B cell (primary cell): ENCODE measurements at regions not wholly inside any gene's neighbourhood (a gene's known extent, or its start where the extent isn't known, plus 50 kb on each side); places are given as distances from the start of the nearest gene placed in this dataset.

Source experiments
- ATAC-seq: fragments of 200-7000 bp; cut with Tn5 transposase; one replicate; pipeline ENCODE4 v1.10.0; 2021; ENCODE audit warnings: low read depth, mild to moderate bottlenecking, moderate number of reproducible peaks, moderate library complexity
- CTCF ChIA-PET: fragments of 350-600 bp; sonication (Branson Sonifier 250); formaldehyde crosslinking; loops from one replicate; lab custom pipeline; 2021; ENCODE audit warnings: antibody characterized with exemption, inconsistent platforms; lab: Charles Lee
- POLR2A ChIA-PET: fragments of 350-600 bp; sonication (Branson Sonifier 250); formaldehyde crosslinking; loops from one replicate; lab custom pipeline; 2021; ENCODE audit warnings: antibody characterized with exemption; lab: Charles Lee
- DNase-seq: peaks from one replicate; pipeline ENCODE4 v3.0.0; 2013
- H2AFZ ChIP-seq: 2 replicates; pipeline ENCODE4 v1.6.1; 2012; ENCODE audit warnings: mild to moderate bottlenecking, low read depth, low read length; ENCODE audit not compliant: insufficient read depth, poor library complexity, severe bottlenecking
- H3K27ac ChIP-seq, 2 donors: 1 replicate in 1 of 2; 2 replicates in 1 of 2; pipeline ENCODE4 v1.5.1; 2012 to 2013; ENCODE audit warnings: low read length in 2 of 2, mild to moderate bottlenecking in 2 of 2, moderate library complexity in 1 of 2
- H3K27me3 ChIP-seq, 4 experiments: fragments of 200-600 bp in 1 of 4; sonication (generic) in 1 of 4; replicated peaks in 1 of 4; 1 replicate in 2 of 4; 2 replicates in 2 of 4; pipeline versions ENCODE4 v1.6.1 to v1.7.0; 2013 to 2016; ENCODE audit warnings: low read length in 3 of 4, mild to moderate bottlenecking in 2 of 4, mixed read lengths in 1 of 4, moderate library complexity in 1 of 4; ENCODE audit not compliant: insufficient read depth in 4 of 4, control insufficient read depth in 3 of 4; ENCODE audit errors: control extremely low read depth in 1 of 4
- H3K36me3 ChIP-seq, 2 experiments: replicated peaks in 1 of 2; 1 replicate in 1 of 2; 2 replicates in 1 of 2; pipeline versions ENCODE4 v1.6.1 to v1.7.1; 2013; ENCODE audit warnings: low read length in 1 of 2; ENCODE audit not compliant: insufficient read depth in 2 of 2, control insufficient read depth in 1 of 2; ENCODE audit errors: control extremely low read depth in 1 of 2, extremely low read depth in 1 of 2
- H3K4me1 ChIP-seq, 2 donors: fragments of 200-600 bp in 1 of 2; sonication (generic) in 1 of 2; 1 replicate in 1 of 2; 2 replicates in 1 of 2; pipeline versions ENCODE4 v1.5.1 to v1.6.1; 2013 to 2017; ENCODE audit warnings: low read length in 2 of 2; ENCODE audit not compliant: control insufficient read depth in 2 of 2, insufficient read depth in 2 of 2
- H3K4me2 ChIP-seq: replicated peaks from 2 replicates; pipeline ENCODE3; 2012; ENCODE audit warnings: mild to moderate bottlenecking, low read depth, low read length; ENCODE audit not compliant: poor library complexity, severe bottlenecking
- H3K4me3 ChIP-seq, 5 experiments: fragments of 200-600 bp in 1 of 5; sonication (generic) in 1 of 5; 1 replicate in 3 of 5; 2 replicates in 2 of 5; pipeline versions ENCODE4 v1.5.1 to v1.7.0; 2011 to 2016; ENCODE audit warnings: low read length in 4 of 5, mild to moderate bottlenecking in 4 of 5, low read depth in 2 of 5, control low read depth in 1 of 5, moderate library complexity in 1 of 5; ENCODE audit not compliant: insufficient read depth in 1 of 5; ENCODE audit errors: control extremely low read depth in 1 of 5, extremely low read depth in 1 of 5
- H3K79me2 ChIP-seq: fragments of 200-600 bp; sonication (generic); one replicate; pipeline ENCODE4 v1.6.0; 2016; ENCODE audit warnings: low read length; ENCODE audit not compliant: control insufficient read depth, insufficient read depth
- H3K9ac ChIP-seq: fragments of 200-600 bp; sonication (generic); 2 replicates; pipeline ENCODE4 v1.6.1; 2017; ENCODE audit warnings: mild to moderate bottlenecking, low read length, moderate library complexity
- H3K9me3 ChIP-seq, 3 donors: one replicate each; pipeline versions ENCODE4 v1.6.1 to v1.7.1; 2013; ENCODE audit warnings: low read length in 2 of 3; ENCODE audit not compliant: control insufficient read depth in 2 of 3, insufficient read depth in 1 of 3; ENCODE audit errors: control extremely low read depth in 1 of 3
- H4K20me1 ChIP-seq: 2 replicates; pipeline ENCODE4 v1.6.0; 2012; ENCODE audit warnings: mild to moderate bottlenecking, low read length; ENCODE audit not compliant: insufficient read depth, control insufficient read depth, poor library complexity, severe bottlenecking
- H3K27ac Mint-ChIP-seq: one replicate; pipeline ENCODE4 v1.8.0; 2021; ENCODE audit warnings: mixed read lengths
- H3K27me3 Mint-ChIP-seq: one replicate; pipeline ENCODE4 v1.8.0; 2021; ENCODE audit warnings: mixed read lengths
- H3K4me1 Mint-ChIP-seq: one replicate; pipeline ENCODE4 v1.8.0; 2021; ENCODE audit warnings: mixed read lengths
- H3K4me3 Mint-ChIP-seq: one replicate; pipeline ENCODE4 v1.8.0; 2021; ENCODE audit warnings: mixed read lengths
- H3K9me3 Mint-ChIP-seq: one replicate; pipeline ENCODE4 v1.8.0; 2022; ENCODE audit warnings: mixed read lengths; ENCODE audit not compliant: insufficient read depth
- EZH2 ChIP-seq: IDR thresholded peaks from 2 replicates; pipeline ENCODE4 v1.6.1; 2012; ENCODE audit warnings: borderline replicate concordance, low read depth, mild to moderate bottlenecking, moderate library complexity, low read length; ENCODE audit not compliant: insufficient read depth, poor library complexity, severe bottlenecking
- WGBS: methylation state at CpG from one replicate; pipeline ENCODE4 v1.1.5; 2013; ENCODE audit warnings: missing lambda C conversion rate; ENCODE audit not compliant: insufficient coverage; 5-methylcytosine and 5-hydroxymethylcytosine counted together
- intact Hi-C: fragments of 100-400 bp; cut with micrococcal nuclease; formaldehyde crosslinking; loops from one replicate; pipeline ENCODE4 v1.10.0; 2022
- TF ChIP-seq, protein P1 (sequence below): fragments of 200-600 bp; IDR thresholded peaks from one replicate; pipeline ENCODE4 v1.8.0; 2022; ENCODE audit warnings: antibody characterized with exemption, mild to moderate bottlenecking

DNA sequence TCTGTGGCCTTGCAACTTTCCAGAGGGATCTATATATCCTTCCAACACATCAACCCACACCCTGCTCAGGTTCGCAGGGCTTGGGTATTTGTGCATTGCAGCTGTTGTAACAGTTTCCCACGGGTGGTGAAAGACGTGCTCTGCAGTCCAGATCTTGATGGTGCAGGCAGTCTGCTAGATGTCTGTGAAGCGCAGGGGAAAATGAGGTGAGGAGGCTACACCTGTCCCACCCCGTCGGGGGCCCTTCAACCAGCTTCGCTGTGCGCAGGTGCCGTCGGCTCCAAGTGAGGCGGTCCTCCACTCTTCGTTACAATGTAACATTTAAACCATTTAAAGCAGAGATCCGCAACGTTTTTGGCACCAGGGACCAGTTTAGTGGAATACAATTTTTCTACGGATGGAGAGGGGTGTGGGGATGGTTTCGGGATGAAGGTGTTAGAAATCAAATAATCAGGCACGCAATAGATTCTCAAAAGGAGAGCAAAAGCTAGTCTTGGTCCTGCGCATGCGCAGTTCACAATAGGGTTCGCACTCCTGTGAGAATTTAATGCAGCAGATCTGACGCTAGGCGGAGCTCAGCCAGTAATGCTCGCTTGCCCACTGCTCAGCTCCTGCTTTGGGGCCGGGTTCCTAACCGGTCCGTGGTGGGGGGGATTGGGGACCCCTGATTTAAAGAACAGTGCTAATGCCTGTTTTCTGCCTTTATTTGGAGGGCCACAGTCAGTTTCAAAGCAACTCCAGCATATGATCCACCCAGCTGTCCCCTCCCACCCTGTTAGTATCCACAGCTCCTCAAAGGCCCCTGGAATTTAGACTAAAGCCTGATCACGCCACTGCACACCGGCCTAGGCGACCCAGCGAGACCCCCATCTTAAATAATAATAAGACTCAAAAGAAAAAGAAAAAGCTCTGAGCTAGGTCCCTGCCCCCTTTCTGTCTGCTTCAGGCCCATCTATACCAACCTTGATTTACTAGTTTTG lies 97.1 kb upstream of the SELENOP start:
- Histone ChIP-seq H2AFZ (peak overlapping the region; percentile 88), H3K4me2 (peak overlapping the region; percentile 71), H3K4me3 (peak overlapping the region; percentile 52 to 88 (median 72)), H3K79me2 (no peaks in the 10 kb centered on the region), H3K27me3 (peaks cover 0 to 7% (median 2%) of the 10 kb centered on the region in 4 experiments), H4K20me1 (no peaks in the 10 kb centered on the region), H3K27ac (peak overlapping the region in 1 of 2 donors; percentile 6), H3K9me3 (no peaks in the 10 kb centered on the region), H3K4me1 (peaks cover 5 to 9% of the 10 kb centered on the region in 2 donors), H3K36me3 (no peaks in the 10 kb centered on the region), H3K9ac (peak overlapping the region; percentile 65)
- 4% methylated on average over 16 of the region's 30 CpGs for WGBS
- peak; percentile 93 for DNase-seq
- POLR2A ChIA-PET = interaction anchor here (0.6 to 1.7 kb wide), 9 partner anchors 42 to 575 kb away, joined by 3 to 24 read pairs (median 10); partner anchors contain the start of genes TMEM267 and ZNF131
- CTCF ChIA-PET = interaction anchor here (0.5 to 8.7 kb wide), 38 partner anchors 10 to 1052 kb away, joined by 3 to 93 read pairs (median 5); partner anchors contain the start of genes ANXA2R, HMGCS1, TMEM267 and ZNF131
- TF ChIP-seq, protein P1, sequence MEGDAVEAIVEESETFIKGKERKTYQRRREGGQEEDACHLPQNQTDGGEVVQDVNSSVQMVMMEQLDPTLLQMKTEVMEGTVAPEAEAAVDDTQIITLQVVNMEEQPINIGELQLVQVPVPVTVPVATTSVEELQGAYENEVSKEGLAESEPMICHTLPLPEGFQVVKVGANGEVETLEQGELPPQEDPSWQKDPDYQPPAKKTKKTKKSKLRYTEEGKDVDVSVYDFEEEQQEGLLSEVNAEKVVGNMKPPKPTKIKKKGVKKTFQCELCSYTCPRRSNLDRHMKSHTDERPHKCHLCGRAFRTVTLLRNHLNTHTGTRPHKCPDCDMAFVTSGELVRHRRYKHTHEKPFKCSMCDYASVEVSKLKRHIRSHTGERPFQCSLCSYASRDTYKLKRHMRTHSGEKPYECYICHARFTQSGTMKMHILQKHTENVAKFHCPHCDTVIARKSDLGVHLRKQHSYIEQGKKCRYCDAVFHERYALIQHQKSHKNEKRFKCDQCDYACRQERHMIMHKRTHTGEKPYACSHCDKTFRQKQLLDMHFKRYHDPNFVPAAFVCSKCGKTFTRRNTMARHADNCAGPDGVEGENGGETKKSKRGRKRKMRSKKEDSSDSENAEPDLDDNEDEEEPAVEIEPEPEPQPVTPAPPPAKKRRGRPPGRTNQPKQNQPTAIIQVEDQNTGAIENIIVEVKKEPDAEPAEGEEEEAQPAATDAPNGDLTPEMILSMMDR = peak; percentile 88
- TF ChIP-seq EZH2 = no peak
- Mint-ChIP-seq H3K27ac (peak overlapping the region; percentile 93), H3K4me3 (peak overlapping the region; percentile 98), H3K4me1 (peaks cover 10% of the 10 kb centered on the region), H3K9me3 (no peaks in the 10 kb centered on the region), H3K27me3 (peaks cover 21% of the 10 kb centered on the region)
- intact Hi-C loops = loop anchor here (1.0 to 5.0 kb wide), 8 partner anchors 41 to 575 kb away; partner anchors contain the start of genes ANXA2R, HMGCS1, TMEM267 and ZNF131
- peak; percentile 96 for ATAC-seq
